KMS-11 (cell line): ENCODE measurements at regions not wholly inside any gene's neighbourhood (a gene's known extent, or its start where the extent isn't known, plus 50 kb on each side); places are given as distances from the start of the nearest gene placed in this dataset.

ENCODE experiments used
- H2AFZ ChIP-seq: fragments of 200-600 bp; sonication (generic); 2 replicates; pipeline ENCODE4 v1.6.1; 2016; ENCODE audit warnings: antibody characterized with exemption, mixed run types, low read depth
- H3K27ac ChIP-seq: fragments of 200-600 bp; sonication (generic); 2 replicates; pipeline ENCODE4 v1.6.1; 2016; ENCODE audit warnings: mild to moderate bottlenecking, mixed run types
- H3K27me3 ChIP-seq: fragments of 200-600 bp; sonication (generic); 2 replicates; pipeline ENCODE4 v1.6.1; 2017; ENCODE audit warnings: mild to moderate bottlenecking, low read depth, mixed run types, moderate library complexity; ENCODE audit not compliant: insufficient read depth
- H3K36me3 ChIP-seq: fragments of 200-600 bp; sonication (generic); 2 replicates; pipeline ENCODE4 v1.6.1; 2017; ENCODE audit warnings: mild to moderate bottlenecking, mixed run types; ENCODE audit not compliant: insufficient read depth
- H3K4me1 ChIP-seq: fragments of 200-600 bp; sonication (generic); 2 replicates; pipeline ENCODE4 v1.6.1; 2016; ENCODE audit warnings: mild to moderate bottlenecking, low read depth, mixed run types; ENCODE audit not compliant: poor library complexity, severe bottlenecking
- H3K4me2 ChIP-seq: fragments of 200-600 bp; sonication (generic); 2 replicates; pipeline ENCODE4 v1.7.0; 2016; ENCODE audit warnings: mild to moderate bottlenecking, mixed run types
- H3K4me3 ChIP-seq: fragments of 200-600 bp; sonication (generic); IDR thresholded peaks from 2 replicates; pipeline ENCODE4 v1.6.1; 2017; ENCODE audit warnings: low read depth, low read length, mixed read lengths; ENCODE audit not compliant: insufficient read depth
- H3K79me2 ChIP-seq: fragments of 200-600 bp; sonication (generic); 2 replicates; pipeline ENCODE4 v1.6.1; 2016; ENCODE audit warnings: low read depth, mixed run types; ENCODE audit not compliant: insufficient read depth
- H3K9ac ChIP-seq: fragments of 200-600 bp; sonication (generic); 2 replicates; pipeline ENCODE4 v1.6.1; 2016; ENCODE audit warnings: mild to moderate bottlenecking, mixed run types
- H4K20me1 ChIP-seq: fragments of 200-600 bp; sonication (generic); 2 replicates; pipeline ENCODE4 v1.6.1; 2016; ENCODE audit warnings: mild to moderate bottlenecking, mixed run types; ENCODE audit not compliant: insufficient read depth
- TF ChIP-seq, protein P1 (sequence below): fragments of 200-600 bp; sonication (generic); conservative IDR thresholded peaks from 2 replicates; pipeline ENCODE4 v1.6.1; 2017; ENCODE audit warnings: low read depth, mild to moderate bottlenecking, antibody characterized with exemption, low read length, moderate library complexity, mixed read lengths

DNA sequence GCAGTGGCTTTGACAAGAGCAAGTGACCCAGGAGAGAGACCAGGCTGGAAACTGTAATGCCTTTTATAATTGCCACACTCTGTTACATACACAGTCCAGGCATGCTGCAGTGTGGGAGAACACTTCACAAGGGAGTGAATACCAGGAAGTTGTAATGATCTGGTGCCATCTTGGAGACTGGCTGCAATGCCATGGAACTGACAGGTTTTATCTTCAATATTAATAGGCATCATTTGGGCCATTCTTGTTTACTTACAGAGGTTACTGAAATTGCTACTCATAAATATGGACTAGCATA, 274.3 kb downstream of the AUH start:
- Histone ChIP-seq H3K27ac (no peak overlapping the region), H3K4me2 (no peak overlapping the region), H3K27me3 (no peaks in the 10 kb centered on the region), H3K4me3 (no peak overlapping the region), H3K36me3 (no peaks in the 10 kb centered on the region), H3K9ac (no peak overlapping the region), H4K20me1 (no peaks in the 10 kb centered on the region), H3K79me2 (no peaks in the 10 kb centered on the region), H2AFZ (no peak overlapping the region), H3K4me1 (peaks cover 48% of the 10 kb centered on the region)
- TF ChIP-seq, protein P1, sequence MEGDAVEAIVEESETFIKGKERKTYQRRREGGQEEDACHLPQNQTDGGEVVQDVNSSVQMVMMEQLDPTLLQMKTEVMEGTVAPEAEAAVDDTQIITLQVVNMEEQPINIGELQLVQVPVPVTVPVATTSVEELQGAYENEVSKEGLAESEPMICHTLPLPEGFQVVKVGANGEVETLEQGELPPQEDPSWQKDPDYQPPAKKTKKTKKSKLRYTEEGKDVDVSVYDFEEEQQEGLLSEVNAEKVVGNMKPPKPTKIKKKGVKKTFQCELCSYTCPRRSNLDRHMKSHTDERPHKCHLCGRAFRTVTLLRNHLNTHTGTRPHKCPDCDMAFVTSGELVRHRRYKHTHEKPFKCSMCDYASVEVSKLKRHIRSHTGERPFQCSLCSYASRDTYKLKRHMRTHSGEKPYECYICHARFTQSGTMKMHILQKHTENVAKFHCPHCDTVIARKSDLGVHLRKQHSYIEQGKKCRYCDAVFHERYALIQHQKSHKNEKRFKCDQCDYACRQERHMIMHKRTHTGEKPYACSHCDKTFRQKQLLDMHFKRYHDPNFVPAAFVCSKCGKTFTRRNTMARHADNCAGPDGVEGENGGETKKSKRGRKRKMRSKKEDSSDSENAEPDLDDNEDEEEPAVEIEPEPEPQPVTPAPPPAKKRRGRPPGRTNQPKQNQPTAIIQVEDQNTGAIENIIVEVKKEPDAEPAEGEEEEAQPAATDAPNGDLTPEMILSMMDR: no peak

- TF ChIP-seq, protein P1: no peak
- Histone ChIP-seq H3K4me3 (no peak overlapping the region), H3K27ac (no peak overlapping the region), H2AFZ (no peak overlapping the region), H3K4me2 (no peak overlapping the region), H3K79me2 (no peaks in the 10 kb centered on the region), H4K20me1 (no peaks in the 10 kb centered on the region), H3K9ac (no peak overlapping the region), H3K4me1 (peaks cover 48% of the 10 kb centered on the region), H3K27me3 (no peaks in the 10 kb centered on the region), H3K36me3 (no peaks in the 10 kb centered on the region)
Observed at GRCh38 chr9:91089405-91090129, 272.2 kb downstream of the AUH start.

DNA sequence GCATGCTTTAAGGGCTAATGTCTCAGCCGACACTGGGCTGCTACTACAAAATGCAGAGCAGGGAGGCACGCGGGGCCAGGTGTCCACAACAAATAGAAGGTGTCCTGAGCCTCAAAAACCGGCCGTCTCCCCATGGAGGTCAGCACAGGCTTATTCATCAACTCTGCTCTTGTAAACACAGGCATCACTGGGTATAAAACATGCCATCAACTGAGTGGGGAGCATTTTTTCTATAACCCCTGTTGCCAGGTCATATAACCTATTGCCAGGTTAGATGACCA, 271.6 kb downstream of the AUH start:
- no peaks in the 10 kb centered on the region for H3K79me2 ChIP-seq
- no peak overlapping the region for H3K27ac ChIP-seq
- H3K4me2 ChIP-seq: no peak overlapping the region
- no peak overlapping the region for H3K4me3 ChIP-seq
- H2AFZ ChIP-seq: no peak overlapping the region
- no peaks in the 10 kb centered on the region for H4K20me1 ChIP-seq
- H3K9ac ChIP-seq: no peak overlapping the region
- TF ChIP-seq, protein P1: no peak
- H3K27me3 ChIP-seq: no peaks in the 10 kb centered on the region
- peaks cover 44% of the 10 kb centered on the region for H3K4me1 ChIP-seq
- H3K36me3 ChIP-seq: no peaks in the 10 kb centered on the region

GRCh38 chr9:91092214-91092613, 269.5 kb downstream of the AUH start:
- no peaks in the 10 kb centered on the region for H3K36me3 ChIP-seq
- no peaks in the 10 kb centered on the region for H3K79me2 ChIP-seq
- H3K9ac ChIP-seq: no peak overlapping the region
- no peaks in the 10 kb centered on the region for H3K27me3 ChIP-seq
- peaks cover 23% of the 10 kb centered on the region for H3K4me1 ChIP-seq
- TF ChIP-seq, protein P1: no peak
- H2AFZ ChIP-seq: no peak overlapping the region
- H4K20me1 ChIP-seq: no peaks in the 10 kb centered on the region
- no peak overlapping the region for H3K4me3 ChIP-seq
- no peak overlapping the region for H3K27ac ChIP-seq
- H3K4me2 ChIP-seq: no peak overlapping the region
